ENCODE measurements at regions not wholly inside any gene's neighbourhood (a gene's known extent, or its start where the extent isn't known, plus 50 kb on each side); places are given as distances from the start of the nearest gene placed in this dataset.
"Not testable (repeated sequence)": the region's sequence is repeated elsewhere in the genome, so short reads cannot be mapped to it uniquely, and the experiment has no call there.

GRCh38 chr1:95669638-95670037, 435.6 kb downstream of the RWDD3 start:
- H3K9me3 ChIP-seq (ENCODE audit: control insufficient read depth, low read length); ATAC-seq (ENCODE audit: low FRiP score); H3K4me1 ChIP-seq (ENCODE audit: control insufficient read depth in 1 of 2, insufficient read depth in 2 of 2, low read length in 2 of 2); H3K36me3 ChIP-seq (ENCODE audit: control insufficient read depth in 1 of 2, insufficient read depth in 2 of 2, low read length in 1 of 2); DNase-seq; H3K27ac ChIP-seq (ENCODE audit: low read depth in 1 of 2, low read length in 2 of 2); H3K27me3 ChIP-seq (ENCODE audit: control insufficient read depth in 1 of 2, insufficient read depth in 2 of 2, low read length in 1 of 2); H3K4me3 ChIP-seq (ENCODE audit: low read length in 2 of 2); intact Hi-C loops (cut with DNase I): not testable (repeated sequence)
- 95 to 96% methylated on average over 27 to 29 of the region's 29 CpGs for WGBS, 2 donors

GRCh38 chr1:95671098-95671497, 437.1 kb downstream of the RWDD3 start:
- H3K27me3 ChIP-seq (ENCODE audit: control insufficient read depth in 1 of 2, insufficient read depth in 2 of 2, low read length in 1 of 2), result no peaks in the 10 kb centered on the region
- intact Hi-C loops (cut with DNase I), result no loop called here
- no peaks in the 10 kb centered on the region for H3K4me1 ChIP-seq (ENCODE audit: control insufficient read depth in 1 of 2, insufficient read depth in 2 of 2, low read length in 2 of 2)
- ATAC-seq (ENCODE audit: low FRiP score) (no peak), DNase-seq (no peak)
- H3K4me3 ChIP-seq (ENCODE audit: low read length in 2 of 2), result no peak overlapping the region
- no peak overlapping the region for H3K27ac ChIP-seq (ENCODE audit: low read depth in 1 of 2, low read length in 2 of 2)
- no peaks in the 10 kb centered on the region for H3K36me3 ChIP-seq (ENCODE audit: control insufficient read depth in 1 of 2, insufficient read depth in 2 of 2, low read length in 1 of 2)
- 10 to 29% methylated on average over 1 of the region's 1 CpG for WGBS, 2 donors
- H3K9me3 ChIP-seq (ENCODE audit: control insufficient read depth, low read length), result no peaks in the 10 kb centered on the region

DNA sequence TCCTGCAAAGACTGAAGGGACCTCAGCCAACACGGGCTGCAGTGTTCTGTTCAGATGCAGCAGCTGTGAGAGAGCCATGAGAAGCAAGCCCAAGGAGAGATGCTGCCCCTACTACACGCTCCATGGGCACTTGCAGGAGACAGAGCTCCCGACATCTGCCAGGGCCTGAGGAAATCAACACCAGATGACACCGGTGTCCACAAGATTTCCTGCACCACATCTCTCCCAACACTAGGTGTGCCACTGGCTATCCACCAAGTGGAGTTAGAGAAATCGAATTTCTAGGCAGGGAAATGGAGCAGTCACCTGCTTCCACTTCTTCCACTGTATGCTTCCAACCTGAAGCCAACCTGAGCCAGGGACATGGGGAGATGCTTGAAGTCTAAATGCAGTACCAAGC, 445.3 kb downstream of the RWDD3 start:
- H3K27me3 ChIP-seq (ENCODE audit: control insufficient read depth in 1 of 2, insufficient read depth in 2 of 2, low read length in 1 of 2), result no peaks in the 10 kb centered on the region
- no peak for ATAC-seq (ENCODE audit: low FRiP score)
- intact Hi-C loops (cut with DNase I), result no loop called here
- H3K36me3 ChIP-seq (ENCODE audit: control insufficient read depth in 1 of 2, insufficient read depth in 2 of 2, low read length in 1 of 2), result no peaks in the 10 kb centered on the region
- H3K9me3 ChIP-seq (ENCODE audit: control insufficient read depth, low read length), result peaks cover 1% of the 10 kb centered on the region
- H3K27ac ChIP-seq (ENCODE audit: low read depth in 1 of 2, low read length in 2 of 2), result no peak overlapping the region
- H3K4me1 ChIP-seq (ENCODE audit: control insufficient read depth in 1 of 2, insufficient read depth in 2 of 2, low read length in 2 of 2), result no peaks in the 10 kb centered on the region
- DNase-seq, result no peak
- WGBS, 2 donors, result 76 to 81% methylated on average over 5 of the region's 5 CpGs
- no peak overlapping the region for H3K4me3 ChIP-seq (ENCODE audit: low read length in 2 of 2)

DNA sequence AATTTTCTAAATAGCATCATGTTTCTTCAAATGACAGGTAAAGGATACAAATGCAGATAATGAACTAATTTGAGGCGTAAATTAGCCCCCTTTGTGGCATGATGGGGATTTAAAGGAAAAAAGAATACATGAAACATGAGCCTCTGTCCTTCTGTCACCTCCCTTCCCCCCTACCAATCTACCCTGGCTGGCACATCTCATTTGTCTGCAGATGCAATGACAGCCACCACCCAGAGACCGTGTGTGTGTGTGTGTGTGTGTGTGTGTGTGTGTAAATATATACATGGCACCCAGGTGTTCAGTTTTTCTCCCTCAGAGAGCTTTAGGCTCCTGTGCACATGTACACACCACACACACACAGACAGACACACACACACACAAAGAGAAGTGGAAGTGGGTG, 451.1 kb downstream of the RWDD3 start:
- DNase-seq, result no peak
- no peaks in the 10 kb centered on the region for H3K9me3 ChIP-seq (ENCODE audit: control insufficient read depth, low read length)
- H3K4me3 ChIP-seq (ENCODE audit: low read length in 2 of 2), result no peak overlapping the region
- no peaks in the 10 kb centered on the region for H3K27me3 ChIP-seq (ENCODE audit: control insufficient read depth in 1 of 2, insufficient read depth in 2 of 2, low read length in 1 of 2)
- ATAC-seq (ENCODE audit: low FRiP score), result no peak
- WGBS, 2 donors, result 25 to 47% methylated on average over 2 of the region's 2 CpGs
- intact Hi-C loops (cut with DNase I), result no loop called here
- no peak overlapping the region for H3K27ac ChIP-seq (ENCODE audit: low read depth in 1 of 2, low read length in 2 of 2)
- no peaks in the 10 kb centered on the region for H3K4me1 ChIP-seq (ENCODE audit: control insufficient read depth in 1 of 2, insufficient read depth in 2 of 2, low read length in 2 of 2)
- no peaks in the 10 kb centered on the region for H3K36me3 ChIP-seq (ENCODE audit: control insufficient read depth in 1 of 2, insufficient read depth in 2 of 2, low read length in 1 of 2)

- Histone ChIP-seq H3K27ac (ENCODE audit: low read depth in 1 of 2, low read length in 2 of 2) (no peak overlapping the region), H3K4me1 (ENCODE audit: control insufficient read depth in 1 of 2, insufficient read depth in 2 of 2, low read length in 2 of 2) (no peaks in the 10 kb centered on the region), H3K9me3 (ENCODE audit: control insufficient read depth, low read length) (no peaks in the 10 kb centered on the region), H3K27me3 (ENCODE audit: control insufficient read depth in 1 of 2, insufficient read depth in 2 of 2, low read length in 1 of 2) (no peaks in the 10 kb centered on the region), H3K36me3 (ENCODE audit: control insufficient read depth in 1 of 2, insufficient read depth in 2 of 2, low read length in 1 of 2) (no peaks in the 10 kb centered on the region), H3K4me3 (ENCODE audit: low read length in 2 of 2) (no peak overlapping the region)
- intact Hi-C loops (cut with DNase I), result no loop called here
- DNase-seq (no peak), ATAC-seq (ENCODE audit: low FRiP score) (no peak)
Measured at GRCh38 chr1:95686217-95686616, 452.2 kb downstream of the RWDD3 start.

DNA sequence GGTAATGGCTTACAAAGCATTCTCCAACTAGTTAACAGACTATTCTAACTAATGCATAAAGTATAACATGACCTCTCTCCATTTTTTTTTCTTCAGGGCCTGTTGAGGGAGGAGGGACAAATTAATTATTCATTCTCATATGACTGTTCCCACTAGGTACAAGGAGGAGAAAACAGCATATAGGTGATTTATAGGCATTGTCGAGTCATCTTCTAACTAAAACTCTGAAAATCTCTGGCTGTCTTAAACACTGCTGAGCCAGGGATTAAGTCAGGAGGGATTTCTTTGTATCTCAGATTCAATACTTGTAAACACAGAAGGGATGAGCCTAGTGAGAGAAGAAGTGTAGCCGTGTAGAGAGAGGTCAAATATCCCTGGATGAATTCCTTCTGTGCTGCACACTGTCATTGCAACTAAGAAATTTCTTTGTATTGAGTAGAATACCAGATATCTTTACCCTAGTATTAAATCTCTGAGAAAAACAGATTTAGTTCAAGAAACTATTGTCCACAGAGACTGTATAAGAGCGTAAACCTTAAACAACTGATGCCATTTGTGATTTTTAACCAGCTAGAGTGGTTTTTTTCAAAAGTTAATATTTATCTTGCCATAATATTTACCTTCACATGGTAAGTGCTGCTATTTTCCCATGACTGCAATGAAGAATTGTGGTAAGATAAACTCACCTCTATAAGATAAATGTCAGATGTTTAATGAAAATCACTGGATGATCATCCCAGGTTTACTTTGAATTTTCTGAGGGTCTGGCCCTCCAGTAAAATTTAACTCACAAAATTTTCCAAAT, 465.3 kb downstream of the RWDD3 start:
- Histone ChIP-seq H3K27ac (ENCODE audit: low read depth in 1 of 2, low read length in 2 of 2) (no peak overlapping the region), H3K9me3 (ENCODE audit: control insufficient read depth, low read length) (peaks cover 6% of the 10 kb centered on the region), H3K36me3 (ENCODE audit: control insufficient read depth in 1 of 2, insufficient read depth in 2 of 2, low read length in 1 of 2) (no peaks in the 10 kb centered on the region), H3K4me3 (ENCODE audit: low read length in 2 of 2) (no peak overlapping the region), H3K27me3 (ENCODE audit: control insufficient read depth in 1 of 2, insufficient read depth in 2 of 2, low read length in 1 of 2) (no peaks in the 10 kb centered on the region), H3K4me1 (ENCODE audit: control insufficient read depth in 1 of 2, insufficient read depth in 2 of 2, low read length in 2 of 2) (no peaks in the 10 kb centered on the region)
- WGBS, 2 donors, result 53 to 64% methylated on average over 3 of the region's 3 CpGs
- ATAC-seq (ENCODE audit: low FRiP score), result no peak
- intact Hi-C loops (cut with DNase I), result no loop called here
- DNase-seq, result no peak

- peak; percentile 44 for ATAC-seq (ENCODE audit: low FRiP score)
- no peak overlapping the region for H3K27ac ChIP-seq (ENCODE audit: low read depth in 1 of 2, low read length in 2 of 2)
- H3K27me3 ChIP-seq (ENCODE audit: control insufficient read depth in 1 of 2, insufficient read depth in 2 of 2, low read length in 1 of 2), result no peaks in the 10 kb centered on the region
- 90% methylated on average over 4 of the region's 4 CpGs for WGBS, 2 donors
- H3K36me3 ChIP-seq (ENCODE audit: control insufficient read depth in 1 of 2, insufficient read depth in 2 of 2, low read length in 1 of 2), result no peaks in the 10 kb centered on the region
- DNase-seq, result no peak
- H3K4me1 ChIP-seq (ENCODE audit: control insufficient read depth in 1 of 2, insufficient read depth in 2 of 2, low read length in 2 of 2), result no peaks in the 10 kb centered on the region
- intact Hi-C loops (cut with DNase I), result no loop called here
- H3K4me3 ChIP-seq (ENCODE audit: low read length in 2 of 2), result no peak overlapping the region
- peaks cover 6% of the 10 kb centered on the region for H3K9me3 ChIP-seq (ENCODE audit: control insufficient read depth, low read length)
Measured at GRCh38 chr1:95701450-95702173, 467.6 kb downstream of the RWDD3 start.

DNA sequence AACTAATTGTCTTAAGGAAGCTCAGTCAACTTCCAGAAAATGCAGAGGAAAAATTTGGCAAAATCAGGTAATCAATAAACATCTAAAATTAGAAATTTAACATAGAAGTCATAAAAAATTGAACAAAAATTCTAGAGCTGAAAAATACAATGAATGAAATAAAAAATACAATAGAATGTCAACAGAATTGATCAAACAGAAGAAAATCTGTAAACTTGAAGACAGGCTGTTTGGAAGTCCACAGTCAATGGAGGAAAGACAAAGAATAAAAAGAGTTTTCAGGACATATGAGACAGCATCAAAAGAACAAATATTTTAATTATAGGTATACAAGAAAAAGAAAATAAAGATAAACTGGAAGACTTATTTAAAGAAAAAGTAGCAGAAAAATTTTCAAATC, 469.0 kb downstream of the RWDD3 start:
- Histone ChIP-seq H3K27ac (ENCODE audit: low read depth in 1 of 2, low read length in 2 of 2) (no peak overlapping the region), H3K36me3 (ENCODE audit: control insufficient read depth in 1 of 2, insufficient read depth in 2 of 2, low read length in 1 of 2) (no peaks in the 10 kb centered on the region), H3K4me1 (ENCODE audit: control insufficient read depth in 1 of 2, insufficient read depth in 2 of 2, low read length in 2 of 2) (no peaks in the 10 kb centered on the region), H3K9me3 (ENCODE audit: control insufficient read depth, low read length) (peaks cover 6% of the 10 kb centered on the region), H3K27me3 (ENCODE audit: control insufficient read depth in 1 of 2, insufficient read depth in 2 of 2, low read length in 1 of 2) (no peaks in the 10 kb centered on the region), H3K4me3 (ENCODE audit: low read length in 2 of 2) (no peak overlapping the region)
- no peak for ATAC-seq (ENCODE audit: low FRiP score)
- no peak for DNase-seq
- intact Hi-C loops (cut with DNase I), result no loop called here

GRCh38 chr1:95716097-95716496, 482.1 kb downstream of the RWDD3 start:
- DNase-seq (no peak), ATAC-seq (ENCODE audit: low FRiP score) (no peak)
- Histone ChIP-seq H3K4me1 (ENCODE audit: control insufficient read depth in 1 of 2, insufficient read depth in 2 of 2, low read length in 2 of 2) (no peaks in the 10 kb centered on the region), H3K4me3 (ENCODE audit: low read length in 2 of 2) (no peak overlapping the region), H3K36me3 (ENCODE audit: control insufficient read depth in 1 of 2, insufficient read depth in 2 of 2, low read length in 1 of 2) (no peaks in the 10 kb centered on the region), H3K27me3 (ENCODE audit: control insufficient read depth in 1 of 2, insufficient read depth in 2 of 2, low read length in 1 of 2) (no peaks in the 10 kb centered on the region), H3K27ac (ENCODE audit: low read depth in 1 of 2, low read length in 2 of 2) (no peak overlapping the region), H3K9me3 (ENCODE audit: control insufficient read depth, low read length) (no peaks in the 10 kb centered on the region)
- intact Hi-C loops (cut with DNase I), result no loop called here
- 78 to 84% methylated on average over 3 of the region's 3 CpGs for WGBS, 2 donors
